ENCODE measurements at regions not wholly inside any gene's neighbourhood (a gene's known extent, or its start where the extent isn't known, plus 50 kb on each side); places are given as distances from the start of the nearest gene placed in this dataset.

- Histone ChIP-seq H3K36me3 (replicated peaks) (no peaks in the 10 kb centered on the region), H3K4me1 (peaks cover 5% of the 10 kb centered on the region), H3K27me3 (ENCODE audit: low read depth) (no peaks in the 10 kb centered on the region), H3K4me3 (no peak overlapping the region), H3K9me3 (no peaks in the 10 kb centered on the region)
- DNase-seq (ENCODE audit: low spot score in 2 of 2): no peak
- in situ Hi-C loops (cut with MboI; ENCODE audit: low sequenced_read_pairs): loop anchor here (25.0 kb wide), 1 partner anchor 379 kb away; no protein-coding TSS in a partner anchor
Measured at GRCh38 chr13:44058624-44059215, 179.0 kb downstream of the LACC1 start.

- Histone ChIP-seq H3K27me3 (ENCODE audit: low read depth) (no peaks in the 10 kb centered on the region), H3K9me3 (no peaks in the 10 kb centered on the region), H3K4me1 (peaks cover 2% of the 10 kb centered on the region; the same call in 1 of the 2 replicates), H3K4me3 (no peak overlapping the region), H3K36me3 (replicated peaks) (no peaks in the 10 kb centered on the region)
- DNase-seq (ENCODE audit: low spot score in 2 of 2): no peak
- in situ Hi-C loops (cut with MboI; ENCODE audit: low sequenced_read_pairs): loop anchor here (25.0 kb wide), 1 partner anchor 375 kb away; no protein-coding TSS in a partner anchor
Measured at GRCh38 chr13:44061876-44062275, 182.2 kb downstream of the LACC1 start.

GRCh38 chr13:44063467-44063866, 183.8 kb downstream of the LACC1 start:
- no peak overlapping the region for H3K4me3 ChIP-seq
- no peak for DNase-seq (ENCODE audit: low spot score in 2 of 2)
- in situ Hi-C loops (cut with MboI; ENCODE audit: low sequenced_read_pairs): loop anchor here (25.0 kb wide), 1 partner anchor 374 kb away; no protein-coding TSS in a partner anchor
- H3K27me3 ChIP-seq (ENCODE audit: low read depth): 0 out of 2 replicates have a peak, but pooled peaks cover 1% of the 10 kb centered on the region
- H3K9me3 ChIP-seq: no peaks in the 10 kb centered on the region
- no peaks in the 10 kb centered on the region for H3K36me3 ChIP-seq (replicated peaks)
- peaks cover 2% of the 10 kb centered on the region; the same call in 1 of the 2 replicates for H3K4me1 ChIP-seq

GRCh38 chr13:44063881-44064280, 184.2 kb downstream of the LACC1 start:
- H3K4me1 ChIP-seq: peaks cover 2% of the 10 kb centered on the region; the same call in 1 of the 2 replicates
- H3K27me3 ChIP-seq (ENCODE audit: low read depth): 0 out of 2 replicates have a peak, but pooled peaks cover 4% of the 10 kb centered on the region
- in situ Hi-C loops (cut with MboI; ENCODE audit: low sequenced_read_pairs): loop anchor here (25.0 kb wide), 1 partner anchor 373 kb away; no protein-coding TSS in a partner anchor
- no peaks in the 10 kb centered on the region for H3K36me3 ChIP-seq (replicated peaks)
- DNase-seq (ENCODE audit: low spot score in 2 of 2): no peak
- H3K9me3 ChIP-seq: no peaks in the 10 kb centered on the region
- H3K4me3 ChIP-seq: no peak overlapping the region

GRCh38 chr13:44064357-44064756, 184.7 kb downstream of the LACC1 start:
- no peak overlapping the region for H3K4me3 ChIP-seq
- no peaks in the 10 kb centered on the region for H3K9me3 ChIP-seq
- 0 out of 2 replicates have a peak, but pooled peaks cover 4% of the 10 kb centered on the region for H3K27me3 ChIP-seq (ENCODE audit: low read depth)
- DNase-seq (ENCODE audit: low spot score in 2 of 2): no peak
- H3K4me1 ChIP-seq: no peaks in the 10 kb centered on the region
- H3K36me3 ChIP-seq (replicated peaks): no peaks in the 10 kb centered on the region
- in situ Hi-C loops (cut with MboI; ENCODE audit: low sequenced_read_pairs): loop anchor here (25.0 kb wide), 1 partner anchor 373 kb away; no protein-coding TSS in a partner anchor

GRCh38 chr13:44068169-44068568, 188.5 kb downstream of the LACC1 start:
- Histone ChIP-seq H3K4me3 (no peak overlapping the region), H3K36me3 (replicated peaks) (no peaks in the 10 kb centered on the region), H3K4me1 (no peaks in the 10 kb centered on the region), H3K9me3 (no peaks in the 10 kb centered on the region), H3K27me3 (ENCODE audit: low read depth) (0 out of 2 replicates have a peak, but pooled peaks cover 4% of the 10 kb centered on the region)
- no peak for DNase-seq (ENCODE audit: low spot score in 2 of 2)
- in situ Hi-C loops (cut with MboI; ENCODE audit: low sequenced_read_pairs): loop anchor here (25.0 kb wide), 1 partner anchor 369 kb away; no protein-coding TSS in a partner anchor

GRCh38 chr13:44068737-44069136, 189.0 kb downstream of the LACC1 start:
- Histone ChIP-seq H3K36me3 (replicated peaks) (no peaks in the 10 kb centered on the region), H3K4me1 (no peaks in the 10 kb centered on the region), H3K27me3 (ENCODE audit: low read depth) (0 out of 2 replicates have a peak, but pooled peaks cover 4% of the 10 kb centered on the region), H3K9me3 (no peaks in the 10 kb centered on the region), H3K4me3 (no peak overlapping the region)
- no peak for DNase-seq (ENCODE audit: low spot score in 2 of 2)
- in situ Hi-C loops (cut with MboI; ENCODE audit: low sequenced_read_pairs): loop anchor here (25.0 kb wide), 1 partner anchor 369 kb away; no protein-coding TSS in a partner anchor

- no peak for DNase-seq (ENCODE audit: low spot score in 2 of 2)
- Histone ChIP-seq H3K4me3 (no peak overlapping the region), H3K36me3 (replicated peaks) (no peaks in the 10 kb centered on the region), H3K4me1 (peaks cover 1% of the 10 kb centered on the region; the same call in 1 of the 2 replicates), H3K9me3 (no peaks in the 10 kb centered on the region), H3K27me3 (ENCODE audit: low read depth) (0 out of 2 replicates have a peak, but pooled peaks cover 4% of the 10 kb centered on the region)
- in situ Hi-C loops (cut with MboI; ENCODE audit: low sequenced_read_pairs): loop anchor here (25.0 kb wide), 1 partner anchor 365 kb away; no protein-coding TSS in a partner anchor
Measured at GRCh38 chr13:44072536-44072935, 192.8 kb downstream of the LACC1 start.

- Histone ChIP-seq H3K4me3 (no peak overlapping the region), H3K4me1 (peaks cover 18% of the 10 kb centered on the region), H3K9me3 (no peaks in the 10 kb centered on the region), H3K27me3 (ENCODE audit: low read depth) (no peaks in the 10 kb centered on the region), H3K36me3 (replicated peaks) (no peaks in the 10 kb centered on the region)
- DNase-seq (ENCODE audit: low spot score in 2 of 2): no peak
- in situ Hi-C loops (cut with MboI; ENCODE audit: low sequenced_read_pairs): loop anchor here (25.0 kb wide), 1 partner anchor 363 kb away; no protein-coding TSS in a partner anchor
Measured at GRCh38 chr13:44074611-44075010, 194.9 kb downstream of the LACC1 start.

- no peaks in the 10 kb centered on the region for H3K27me3 ChIP-seq (ENCODE audit: low read depth)
Measured at GRCh38 chr13:44075113-44075512, 195.4 kb downstream of the LACC1 start.

GRCh38 chr13:44078806-44079376, 199.2 kb downstream of the LACC1 start:
- H3K36me3 ChIP-seq (replicated peaks): no peaks in the 10 kb centered on the region
- no peak overlapping the region for H3K4me3 ChIP-seq
- DNase-seq (ENCODE audit: low spot score in 2 of 2): peak; percentile 65 to 99
- H3K9me3 ChIP-seq: no peaks in the 10 kb centered on the region
- H3K27me3 ChIP-seq (ENCODE audit: low read depth): no peaks in the 10 kb centered on the region
- H3K4me1 ChIP-seq: peaks cover 20% of the 10 kb centered on the region
- in situ Hi-C loops (cut with MboI; ENCODE audit: low sequenced_read_pairs): no loop called here

More at GRCh38 chr13:44075113-44075512, 195.4 kb downstream of the LACC1 start:
- H3K36me3 ChIP-seq (replicated peaks): no peaks in the 10 kb centered on the region
- in situ Hi-C loops (cut with MboI; ENCODE audit: low sequenced_read_pairs): no loop called here
- H3K4me1 ChIP-seq: peaks cover 20% of the 10 kb centered on the region
- no peaks in the 10 kb centered on the region for H3K9me3 ChIP-seq
- H3K4me3 ChIP-seq: no peak overlapping the region
- DNase-seq (ENCODE audit: low spot score in 2 of 2): no peak

- Histone ChIP-seq H3K9me3 (no peaks in the 10 kb centered on the region), H3K27me3 (ENCODE audit: low read depth) (no peaks in the 10 kb centered on the region), H3K36me3 (replicated peaks) (no peaks in the 10 kb centered on the region), H3K4me3 (no peak overlapping the region), H3K4me1 (peaks cover 20% of the 10 kb centered on the region)
- in situ Hi-C loops (cut with MboI; ENCODE audit: low sequenced_read_pairs): no loop called here
- DNase-seq (ENCODE audit: low spot score in 2 of 2): peak in 1 of 2 experiments; percentile 29
Measured at GRCh38 chr13:44079413-44080205, 199.9 kb downstream of the LACC1 start.

GRCh38 chr13:44084146-44084545, 204.4 kb downstream of the LACC1 start:
- H3K36me3 ChIP-seq (replicated peaks): no peaks in the 10 kb centered on the region
- H3K27me3 ChIP-seq (ENCODE audit: low read depth): no peaks in the 10 kb centered on the region
- H3K9me3 ChIP-seq: no peaks in the 10 kb centered on the region
- in situ Hi-C loops (cut with MboI; ENCODE audit: low sequenced_read_pairs): no loop called here
- H3K4me3 ChIP-seq: no peak overlapping the region
- peaks cover 7% of the 10 kb centered on the region for H3K4me1 ChIP-seq
- no peak for DNase-seq (ENCODE audit: low spot score in 2 of 2)

All from HAP-1 (cell line).